Fibroblast of lung (primary cell): ENCODE measurements at regions not wholly inside any gene's neighbourhood (a gene's known extent, or its start where the extent isn't known, plus 50 kb on each side); places are given as distances from the start of the nearest gene placed in this dataset.

Experiments
- DNase-seq, 2 donors: peaks; one replicate each; pipeline versions ENCODE4 v3.0.0 to v3.0.0-alpha.2; 2010; ENCODE audit warnings: low read depth in 2 of 2
- H2AFZ ChIP-seq: 2 replicates; pipeline ENCODE4 v1.5.1; 2012; ENCODE audit warnings: low read length, control low read depth, inconsistent platforms
- H3K27ac ChIP-seq: 2 replicates; pipeline ENCODE4 v1.5.1; 2011; ENCODE audit warnings: low read length, control low read depth; ENCODE audit not compliant: insufficient read depth
- H3K27me3 ChIP-seq: 2 replicates; pipeline ENCODE4 v1.5.1; 2011; ENCODE audit warnings: mild to moderate bottlenecking, low read length; ENCODE audit not compliant: control insufficient read depth, insufficient read depth
- H3K36me3 ChIP-seq: 2 replicates; pipeline ENCODE4 v1.5.1; 2011; ENCODE audit warnings: low read length; ENCODE audit not compliant: control insufficient read depth, insufficient read depth
- H3K4me1 ChIP-seq: 2 replicates; pipeline ENCODE4 v1.5.1; 2011; ENCODE audit warnings: low read length; ENCODE audit not compliant: control insufficient read depth, insufficient read depth; ENCODE audit errors: extremely low read depth
- H3K4me2 ChIP-seq: 2 replicates; pipeline ENCODE4 v1.5.1; 2011; ENCODE audit warnings: low read length, control low read depth; ENCODE audit not compliant: insufficient read depth; ENCODE audit errors: extremely low read depth
- H3K4me3 ChIP-seq, 4 experiments: fragments of 200-600 bp in 1 of 4; sonication (generic) in 1 of 4; replicated peaks in 1 of 4; 2 replicates each; pipeline ENCODE4 v1.5.1; 2011 to 2016; ENCODE audit warnings: low read length in 4 of 4, low read depth in 3 of 4, mild to moderate bottlenecking in 3 of 4, control low read depth in 2 of 4, inconsistent platforms in 1 of 4, mixed read lengths in 1 of 4; ENCODE audit not compliant: insufficient read depth in 1 of 4; ENCODE audit errors: control extremely low read depth in 1 of 4
- H3K79me2 ChIP-seq: 2 replicates; pipeline ENCODE4 v1.5.1; 2012; ENCODE audit warnings: mild to moderate bottlenecking, low read length, inconsistent platforms; ENCODE audit not compliant: control insufficient read depth, insufficient read depth
- H3K9ac ChIP-seq: 2 replicates; pipeline ENCODE4 v1.5.1; 2011; ENCODE audit warnings: mild to moderate bottlenecking, low read length, control low read depth; ENCODE audit not compliant: insufficient read depth
- H3K9me3 ChIP-seq: 2 replicates; pipeline ENCODE4 v1.5.1; 2012; ENCODE audit warnings: low read depth, low read length; ENCODE audit not compliant: control insufficient read depth, insufficient read depth
- H4K20me1 ChIP-seq: 2 replicates; pipeline ENCODE4 v1.5.1; 2011; ENCODE audit warnings: low read length; ENCODE audit not compliant: control insufficient read depth, insufficient read depth; ENCODE audit errors: extremely low read depth
- CTCF ChIP-seq, 2 donors: IDR thresholded peaks in 1 of 2; conservative IDR thresholded peaks in 1 of 2; 1 replicate in 1 of 2; 2 replicates in 1 of 2; pipeline ENCODE4 v1.5.1; 2011 to 2012; ENCODE audit warnings: low read length in 2 of 2, control low read depth in 1 of 2, inconsistent platforms in 1 of 2, low read depth in 1 of 2, mild to moderate bottlenecking in 1 of 2
- EZH2 ChIP-seq: IDR thresholded peaks from 2 replicates; pipeline ENCODE4 v1.5.1; 2012; ENCODE audit warnings: low read length, control low read depth, mild to moderate bottlenecking; ENCODE audit errors: missing control alignments

GRCh38 chr4:155491336-155492120 is 114.8 kb upstream of the MAP9 start:
- Histone ChIP-seq H3K9me3 (no peaks in the 10 kb centered on the region), H3K79me2 (no peaks in the 10 kb centered on the region), H4K20me1 (no peaks in the 10 kb centered on the region), H3K27me3 (no peaks in the 10 kb centered on the region), H3K27ac (no peak overlapping the region), H3K4me3 (no peak overlapping the region), H3K36me3 (no peaks in the 10 kb centered on the region), H2AFZ (no peak overlapping the region), H3K4me2 (no peak overlapping the region), H3K9ac (no peak overlapping the region), H3K4me1 (no peaks in the 10 kb centered on the region)
- no peak for TF ChIP-seq EZH2
- no peak for TF ChIP-seq CTCF (conservative IDR thresholded peaks at IDR 0.05 in 1 of 2, IDR thresholded peaks at IDR 0.05 in 1 of 2; ENCODE audit: low read depth in 1 of 2, low read length in 2 of 2)
- DNase-seq = peak; percentile 22 to 55

GRCh38 chr4:155489271-155489670 is 112.5 kb upstream of the MAP9 start:
- Histone ChIP-seq H3K27ac (no peak overlapping the region), H3K27me3 (no peaks in the 10 kb centered on the region), H3K4me3 (no peak overlapping the region), H3K79me2 (no peaks in the 10 kb centered on the region), H4K20me1 (no peaks in the 10 kb centered on the region), H3K9me3 (no peaks in the 10 kb centered on the region), H3K4me1 (no peaks in the 10 kb centered on the region), H3K4me2 (no peak overlapping the region), H2AFZ (no peak overlapping the region), H3K36me3 (no peaks in the 10 kb centered on the region), H3K9ac (no peak overlapping the region)
- TF ChIP-seq CTCF (conservative IDR thresholded peaks at IDR 0.05 in 1 of 2, IDR thresholded peaks at IDR 0.05 in 1 of 2; ENCODE audit: low read depth in 1 of 2, low read length in 2 of 2) = no peak
- TF ChIP-seq EZH2 = no peak
- DNase-seq = no peak

GRCh38 chr4:155488691-155489090 is 111.9 kb upstream of the MAP9 start:
- no peaks in the 10 kb centered on the region for H4K20me1 ChIP-seq
- no peaks in the 10 kb centered on the region for H3K27me3 ChIP-seq
- H3K4me3 ChIP-seq = no peak overlapping the region
- TF ChIP-seq EZH2 = no peak
- TF ChIP-seq CTCF (conservative IDR thresholded peaks at IDR 0.05 in 1 of 2, IDR thresholded peaks at IDR 0.05 in 1 of 2; ENCODE audit: low read depth in 1 of 2, low read length in 2 of 2) = no peak
- no peak overlapping the region for H3K9ac ChIP-seq
- H2AFZ ChIP-seq = no peak overlapping the region
- H3K27ac ChIP-seq = no peak overlapping the region
- H3K9me3 ChIP-seq = no peaks in the 10 kb centered on the region
- H3K4me2 ChIP-seq = no peak overlapping the region
- no peaks in the 10 kb centered on the region for H3K79me2 ChIP-seq
- no peaks in the 10 kb centered on the region for H3K36me3 ChIP-seq
- no peaks in the 10 kb centered on the region for H3K4me1 ChIP-seq
- DNase-seq = no peak
